ENCODE measurements at regions not wholly inside any gene's neighbourhood (a gene's known extent, or its start where the extent isn't known, plus 50 kb on each side); places are given as distances from the start of the nearest gene placed in this dataset.

GRCh38 chr2:20111311-20112131 lies 60.1 kb upstream of the LAPTM4A start:
- TF ChIP-seq RAD21 (IDR thresholded peaks at IDR 0.05 in 1 of 2, conservative IDR thresholded peaks at IDR 0.05 in 1 of 2; ENCODE audit: low read depth in 2 of 2, low read length in 2 of 2) (no peak), CTCF (IDR thresholded peaks at IDR 0.05; ENCODE audit: control extremely low read depth in 1 of 3, insufficient read depth in 1 of 3, low read depth in 1 of 3, low read length in 3 of 3) (no peak), ZNF274 (IDR thresholded peaks at IDR 0.05; ENCODE audit: borderline replicate concordance, extremely low read depth, low read length) (no peak), JUND (IDR thresholded peaks at IDR 0.05; ENCODE audit: low read length) (no peak), POLR2A (IDR thresholded peaks at IDR 0.05; ENCODE audit: control extremely low read depth in 1 of 2, low read depth in 2 of 2, low read length in 2 of 2) (no peak)
